Neuronal stem cell (in vitro differentiated cells): ENCODE measurements at regions not wholly inside any gene's neighbourhood (a gene's known extent, or its start where the extent isn't known, plus 50 kb on each side); places are given as distances from the start of the nearest gene placed in this dataset.

Source experiments
- DNase-seq: peaks from one replicate; pipeline ENCODE4 v3.0.0-alpha.2; 2013; ENCODE audit warnings: low spot score
- H2AFZ ChIP-seq: one replicate; pipeline ENCODE4 v1.6.1; 2013; ENCODE audit warnings: mild to moderate bottlenecking, low read length, inconsistent platforms
- H2AK5ac ChIP-seq: 2 replicates; pipeline ENCODE4 v1.6.1; 2013; ENCODE audit warnings: low read depth, mild to moderate bottlenecking, inconsistent platforms, low read length, moderate library complexity, mixed read lengths
- H2BK120ac ChIP-seq: 2 replicates; pipeline ENCODE4 v1.6.1; 2013; ENCODE audit warnings: low read depth, mild to moderate bottlenecking, inconsistent platforms, low read length, moderate library complexity, mixed read lengths
- H2BK12ac ChIP-seq: one replicate; pipeline ENCODE4 v1.6.1; 2013; ENCODE audit warnings: low read length, inconsistent platforms
- H2BK15ac ChIP-seq: 2 replicates; pipeline ENCODE4 v1.6.1; 2013; ENCODE audit warnings: mild to moderate bottlenecking, low read length, inconsistent platforms, mixed read lengths
- H2BK5ac ChIP-seq: one replicate; pipeline ENCODE4 v1.6.1; 2013; ENCODE audit warnings: inconsistent platforms, mild to moderate bottlenecking, low read length, moderate library complexity
- H3K14ac ChIP-seq: one replicate; pipeline ENCODE4 v1.6.1; 2013; ENCODE audit warnings: low read length, inconsistent platforms
- H3K18ac ChIP-seq: 2 replicates; pipeline ENCODE4 v1.6.1; 2013; ENCODE audit warnings: low read length, inconsistent platforms
- H3K23ac ChIP-seq: 2 replicates; pipeline ENCODE4 v1.6.1; 2013; ENCODE audit warnings: low read depth, mild to moderate bottlenecking, mixed read lengths, low read length, inconsistent platforms; ENCODE audit not compliant: poor library complexity
- H3K27ac ChIP-seq: replicated peaks from 3 replicates; pipeline ENCODE4 v1.5.1; 2013; ENCODE audit warnings: low read length, inconsistent platforms
- H3K27me3 ChIP-seq, 3 experiments: 2 replicates each; pipeline ENCODE4 v1.6.1; 2013; ENCODE audit warnings: low read length in 3 of 3, mild to moderate bottlenecking in 2 of 3, inconsistent platforms in 1 of 3, low read depth in 1 of 3, mixed read lengths in 1 of 3, moderate library complexity in 1 of 3; ENCODE audit not compliant: control insufficient read depth in 3 of 3, insufficient read depth in 3 of 3
- H3K36me3 ChIP-seq, 2 donors: replicated peaks in 1 of 2; 2 replicates each; pipeline ENCODE4 v1.6.1; 2013; ENCODE audit warnings: low read length in 2 of 2; ENCODE audit not compliant: control insufficient read depth in 2 of 2, insufficient read depth in 2 of 2
- H3K4ac ChIP-seq: 2 replicates; pipeline ENCODE4 v1.6.1; 2013; ENCODE audit warnings: inconsistent platforms, mild to moderate bottlenecking, low read length, moderate library complexity
- H3K4me1 ChIP-seq, 2 donors: 1 replicate in 1 of 2; 2 replicates in 1 of 2; pipeline ENCODE4 v1.6.1; 2013; ENCODE audit warnings: low read length in 2 of 2, low read depth in 1 of 2; ENCODE audit not compliant: control insufficient read depth in 2 of 2, insufficient read depth in 1 of 2
- H3K4me2 ChIP-seq: one replicate; pipeline ENCODE4 v1.6.1; 2013; ENCODE audit warnings: mild to moderate bottlenecking, low read length, inconsistent platforms; ENCODE audit not compliant: insufficient read depth, poor library complexity, severe bottlenecking
- H3K4me3 ChIP-seq, 2 donors: 2 replicates each; pipeline ENCODE4 v1.5.1; 2013; ENCODE audit warnings: low read length in 2 of 2, mild to moderate bottlenecking in 2 of 2, inconsistent platforms in 1 of 2, moderate library complexity in 1 of 2
- H3K79me1 ChIP-seq: one replicate; pipeline ENCODE4 v1.6.1; 2013; ENCODE audit warnings: low read depth, mild to moderate bottlenecking, inconsistent platforms, low read length, moderate library complexity
- H3K9ac ChIP-seq: one replicate; pipeline ENCODE4 v1.6.1; 2013; ENCODE audit warnings: mild to moderate bottlenecking, low read depth, low read length, inconsistent platforms; ENCODE audit not compliant: poor library complexity
- H3K9me3 ChIP-seq, 2 donors: replicated peaks in 1 of 2; 2 replicates each; pipeline versions ENCODE3 to v1.6.1; 2013; ENCODE audit warnings: low read length in 2 of 2, mild to moderate bottlenecking in 2 of 2, inconsistent platforms in 1 of 2, low read depth in 1 of 2, mixed read lengths in 1 of 2, moderate library complexity in 1 of 2; ENCODE audit not compliant: control insufficient read depth in 2 of 2, insufficient read depth in 1 of 2
- H4K8ac ChIP-seq: one replicate; pipeline ENCODE4 v1.6.1; 2013; ENCODE audit warnings: low read depth, mild to moderate bottlenecking, inconsistent platforms, low read length, moderate library complexity
- H4K91ac ChIP-seq: one replicate; pipeline ENCODE4 v1.6.1; 2013; ENCODE audit warnings: low read length, low read depth, mild to moderate bottlenecking, inconsistent platforms; ENCODE audit not compliant: poor library complexity
- WGBS, 2 donors: extraction: QIAGEN DNeasy Blood & Tissue Kit; methylation state at CpG; one replicate each; pipeline ENCODE4 v1.1.7; 2013; ENCODE audit warnings: missing lambda C conversion rate in 2 of 2, mixed read lengths in 1 of 2; ENCODE audit not compliant: insufficient read length in 2 of 2, insufficient replicate concordance in 1 of 2; ENCODE audit errors: extremely low coverage in 2 of 2; 5-methylcytosine and 5-hydroxymethylcytosine counted together

DNA sequence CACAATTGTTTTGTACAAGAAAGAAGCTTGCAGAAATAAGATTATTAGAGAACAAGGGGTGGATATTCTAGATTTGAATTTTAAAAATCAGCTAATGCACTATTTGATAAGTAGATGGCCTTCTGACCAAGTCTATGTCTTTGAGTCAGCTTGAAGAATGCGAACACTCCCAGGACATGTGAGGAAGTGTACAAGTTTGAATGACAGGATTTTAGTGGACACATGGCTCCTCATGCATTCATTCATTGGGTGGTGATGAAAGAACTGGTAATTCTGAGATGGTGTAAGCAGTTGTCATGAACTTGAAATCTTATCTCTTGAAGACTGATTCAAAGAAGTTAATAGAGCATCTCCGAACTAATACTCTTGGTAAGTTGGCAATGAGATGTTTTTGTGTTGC lies 548.2 kb upstream of the CNKSR2 start:
- H2BK12ac ChIP-seq = no peak overlapping the region
- H3K79me1 ChIP-seq = no peaks in the 10 kb centered on the region
- H2AFZ ChIP-seq = no peak overlapping the region
- H2BK5ac ChIP-seq = no peak overlapping the region
- H3K4me1 ChIP-seq = no peaks in the 10 kb centered on the region
- H3K27me3 ChIP-seq = no peaks in the 10 kb centered on the region
- H2BK120ac ChIP-seq = no peak overlapping the region
- H3K27ac ChIP-seq = no peak overlapping the region
- H3K23ac ChIP-seq = no peak overlapping the region
- H2BK15ac ChIP-seq = no peak overlapping the region
- no peak overlapping the region for H2AK5ac ChIP-seq
- no peaks in the 10 kb centered on the region for H3K36me3 ChIP-seq
- no peak overlapping the region for H3K4ac ChIP-seq
- H3K4me3 ChIP-seq = no peak overlapping the region
- no peak for DNase-seq
- no CpG with 5 or more reads among the region's 2 CpGs for WGBS, 2 donors
- no peaks in the 10 kb centered on the region for H3K9me3 ChIP-seq
- H3K9ac ChIP-seq = no peak overlapping the region
- no peak overlapping the region for H3K14ac ChIP-seq
- no peak overlapping the region for H4K8ac ChIP-seq
- H3K4me2 ChIP-seq = no peak overlapping the region
- H3K18ac ChIP-seq = no peak overlapping the region
- H4K91ac ChIP-seq = no peak overlapping the region

- Histone ChIP-seq H3K36me3 (no peaks in the 10 kb centered on the region), H3K4me2 (no peak overlapping the region), H3K14ac (no peak overlapping the region), H4K8ac (no peak overlapping the region), H3K4me1 (no peaks in the 10 kb centered on the region), H3K9me3 (peaks cover 0 to 2% of the 10 kb centered on the region in 2 donors), H4K91ac (no peak overlapping the region), H3K9ac (no peak overlapping the region), H2BK15ac (no peak overlapping the region), H3K27ac (no peak overlapping the region), H3K27me3 (no peaks in the 10 kb centered on the region), H3K79me1 (no peaks in the 10 kb centered on the region), H2AFZ (no peak overlapping the region), H2BK5ac (no peak overlapping the region), H3K4me3 (no peak overlapping the region), H3K23ac (no peak overlapping the region), H2BK120ac (no peak overlapping the region), H3K18ac (no peak overlapping the region), H3K4ac (no peak overlapping the region), H2BK12ac (no peak overlapping the region), H2AK5ac (no peak overlapping the region)
- no peak for DNase-seq
- WGBS, 2 donors = no CpG with 5 or more reads among the region's 1 CpG
These were observed 537.3 kb upstream of the RPS6KA3 start for GRCh38 chrX:20803971-20804370.

DNA sequence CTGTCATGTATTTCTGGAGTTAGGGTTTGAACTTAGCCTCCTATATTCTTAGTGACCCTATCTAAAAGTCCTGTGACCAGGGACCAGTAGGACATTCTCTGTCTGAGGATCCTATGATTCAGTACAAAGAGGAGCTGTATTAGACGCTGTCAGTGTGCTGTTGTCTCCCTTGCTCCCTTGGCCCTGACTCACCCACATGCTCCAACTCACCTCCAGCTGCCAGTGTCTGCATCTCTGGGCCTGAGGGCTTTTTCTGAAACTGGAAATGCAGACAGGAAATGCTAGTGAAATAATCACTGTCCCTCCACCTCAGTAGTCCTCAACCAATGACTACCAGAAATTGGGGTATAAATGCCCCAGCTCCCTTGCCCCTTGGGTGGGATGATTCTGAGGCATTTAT lies 535.3 kb upstream of the RPS6KA3 start:
- H3K4me3 ChIP-seq = no peak overlapping the region
- WGBS, 2 donors = no CpG with 5 or more reads among the region's 1 CpG
- H3K9ac ChIP-seq = no peak overlapping the region
- H3K23ac ChIP-seq = no peak overlapping the region
- H2AFZ ChIP-seq = no peak overlapping the region
- no peak overlapping the region for H4K91ac ChIP-seq
- H3K27me3 ChIP-seq = no peaks in the 10 kb centered on the region
- no peaks in the 10 kb centered on the region for H3K79me1 ChIP-seq
- H3K4me1 ChIP-seq = no peaks in the 10 kb centered on the region
- no peak overlapping the region for H3K27ac ChIP-seq
- no peak overlapping the region for H3K4me2 ChIP-seq
- no peak overlapping the region for H3K14ac ChIP-seq
- no peak overlapping the region for H2BK15ac ChIP-seq
- H2BK120ac ChIP-seq = no peak overlapping the region
- H3K18ac ChIP-seq = no peak overlapping the region
- no peak overlapping the region for H2AK5ac ChIP-seq
- H3K4ac ChIP-seq = no peak overlapping the region
- DNase-seq = no peak
- peaks cover 0 to 2% of the 10 kb centered on the region in 2 donors for H3K9me3 ChIP-seq
- H3K36me3 ChIP-seq = no peaks in the 10 kb centered on the region
- H4K8ac ChIP-seq = no peak overlapping the region
- H2BK12ac ChIP-seq = no peak overlapping the region
- H2BK5ac ChIP-seq = no peak overlapping the region

DNA sequence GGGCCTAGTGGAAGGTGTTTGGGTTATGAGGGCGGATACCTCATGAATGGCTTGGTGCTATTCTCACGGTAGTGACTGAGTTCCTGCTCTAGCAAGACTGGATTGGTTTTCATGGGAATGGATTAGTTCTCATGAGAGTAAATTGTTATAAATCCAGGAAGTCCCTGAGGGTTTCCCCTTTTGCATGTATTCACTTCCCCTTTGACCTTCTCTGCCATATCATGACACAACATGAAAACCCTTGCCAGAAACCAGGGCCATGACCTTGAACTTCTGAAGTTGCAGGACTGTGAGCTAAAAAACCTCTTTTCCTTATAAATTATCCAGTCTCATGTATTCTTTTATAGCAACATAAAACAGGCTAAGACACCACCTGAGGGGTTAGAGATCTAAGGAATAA lies 529.7 kb upstream of the RPS6KA3 start:
- no CpG with 5 or more reads among the region's 2 CpGs for WGBS, 2 donors

More for the DNA sequence above, 529.7 kb upstream of the RPS6KA3 start:
- Histone ChIP-seq H2BK5ac (no peak overlapping the region), H3K27me3 (no peaks in the 10 kb centered on the region), H3K14ac (no peak overlapping the region), H4K91ac (no peak overlapping the region), H3K4ac (no peak overlapping the region), H2AK5ac (no peak overlapping the region), H3K9ac (no peak overlapping the region), H2BK12ac (no peak overlapping the region), H3K79me1 (no peaks in the 10 kb centered on the region), H2BK15ac (no peak overlapping the region), H3K18ac (no peak overlapping the region), H3K36me3 (no peaks in the 10 kb centered on the region), H2AFZ (no peak overlapping the region), H3K27ac (no peak overlapping the region), H2BK120ac (no peak overlapping the region), H3K4me2 (no peak overlapping the region), H3K4me3 (no peak overlapping the region), H4K8ac (no peak overlapping the region), H3K9me3 (no peaks in the 10 kb centered on the region), H3K4me1 (no peaks in the 10 kb centered on the region), H3K23ac (no peak overlapping the region)
- no peak for DNase-seq
